ENCODE measurements at regions not wholly inside any gene's neighbourhood (a gene's known extent, or its start where the extent isn't known, plus 50 kb on each side); places are given as distances from the start of the nearest gene placed in this dataset.

GRCh38 chrX:1925053-1925481, 310.2 kb downstream of the ASMT start:
- 4% methylated on average over 20 of the region's 20 CpGs for WGBS
- ATAC-seq, result no peak

GRCh38 chrX:1928805-1929204, 313.9 kb downstream of the ASMT start:
- Histone ChIP-seq H3K4me3 (ENCODE audit: low read length) (no peak overlapping the region), H3K27me3 (ENCODE audit: control insufficient read depth, insufficient read depth) (no peaks in the 10 kb centered on the region), H3K27ac (ENCODE audit: low read length) (no peak overlapping the region), H3K9me3 (ENCODE audit: control insufficient read depth, low read length) (no peaks in the 10 kb centered on the region), H3K4me1 (ENCODE audit: control insufficient read depth, insufficient read depth, low read length) (peaks cover 4% of the 10 kb centered on the region)
- DNase-seq (no peak), ATAC-seq (no peak)
- WGBS, result 88% methylated on average over 10 of the region's 10 CpGs
- intact Hi-C loops (cut with DNase I), result no loop called here

More at GRCh38 chrX:1925053-1925481, 310.2 kb downstream of the ASMT start:
- intact Hi-C loops (cut with DNase I), result no loop called here
- Histone ChIP-seq H3K27me3 (ENCODE audit: control insufficient read depth, insufficient read depth) (no peaks in the 10 kb centered on the region), H3K27ac (ENCODE audit: low read length) (no peak overlapping the region), H3K4me1 (ENCODE audit: control insufficient read depth, insufficient read depth, low read length) (peaks cover 4% of the 10 kb centered on the region), H3K4me3 (ENCODE audit: low read length) (no peak overlapping the region), H3K9me3 (ENCODE audit: control insufficient read depth, low read length) (no peaks in the 10 kb centered on the region)
- DNase-seq, result no peak

- Histone ChIP-seq H3K4me1 (ENCODE audit: control insufficient read depth, insufficient read depth, low read length) (no peaks in the 10 kb centered on the region), H3K27me3 (ENCODE audit: control insufficient read depth, insufficient read depth) (no peaks in the 10 kb centered on the region), H3K4me3 (ENCODE audit: low read length) (no peak overlapping the region), H3K27ac (ENCODE audit: low read length) (no peak overlapping the region), H3K9me3 (ENCODE audit: control insufficient read depth, low read length) (no peaks in the 10 kb centered on the region)
- peak in 1 of 2 donors; percentile 68 for ATAC-seq
- WGBS, result 30% methylated on average over 6 of the region's 6 CpGs
- intact Hi-C loops (cut with DNase I), result no loop called here
- no peak for DNase-seq
Observed at GRCh38 chrX:1932231-1932630, 317.4 kb downstream of the ASMT start.

- H3K4me3 ChIP-seq (ENCODE audit: low read length), result no peak overlapping the region
- H3K4me1 ChIP-seq (ENCODE audit: control insufficient read depth, insufficient read depth, low read length), result no peaks in the 10 kb centered on the region
- H3K27ac ChIP-seq (ENCODE audit: low read length), result no peak overlapping the region
- no peaks in the 10 kb centered on the region for H3K27me3 ChIP-seq (ENCODE audit: control insufficient read depth, insufficient read depth)
- DNase-seq, result no peak
- ATAC-seq, result no peak
- no peaks in the 10 kb centered on the region for H3K9me3 ChIP-seq (ENCODE audit: control insufficient read depth, low read length)
- intact Hi-C loops (cut with DNase I), result no loop called here
- WGBS, result 86% methylated on average over 9 of the region's 9 CpGs
Observed at GRCh38 chrX:1933964-1934363, 319.1 kb downstream of the ASMT start.

GRCh38 chrX:1935805-1936204, 320.9 kb downstream of the ASMT start:
- Histone ChIP-seq H3K27ac (ENCODE audit: low read length) (no peak overlapping the region), H3K4me1 (ENCODE audit: control insufficient read depth, insufficient read depth, low read length) (no peaks in the 10 kb centered on the region), H3K9me3 (ENCODE audit: control insufficient read depth, low read length) (no peaks in the 10 kb centered on the region), H3K27me3 (ENCODE audit: control insufficient read depth, insufficient read depth) (no peaks in the 10 kb centered on the region), H3K4me3 (ENCODE audit: low read length) (no peak overlapping the region)
- 55% methylated on average over 4 of the region's 4 CpGs for WGBS
- DNase-seq, result no peak
- intact Hi-C loops (cut with DNase I), result no loop called here
- ATAC-seq, result no peak

GRCh38 chrX:1938190-1938589, 323.3 kb downstream of the ASMT start:
- H3K4me3 ChIP-seq (ENCODE audit: low read length), result no peak overlapping the region
- ATAC-seq (no peak), DNase-seq (no peak)
- no peaks in the 10 kb centered on the region for H3K27me3 ChIP-seq (ENCODE audit: control insufficient read depth, insufficient read depth)
- H3K9me3 ChIP-seq (ENCODE audit: control insufficient read depth, low read length), result no peaks in the 10 kb centered on the region
- no peaks in the 10 kb centered on the region for H3K4me1 ChIP-seq (ENCODE audit: control insufficient read depth, insufficient read depth, low read length)
- 87% methylated on average over 6 of the region's 6 CpGs for WGBS
- H3K27ac ChIP-seq (ENCODE audit: low read length), result no peak overlapping the region
- intact Hi-C loops (cut with DNase I), result no loop called here

GRCh38 chrX:1941321-1941720, 326.5 kb downstream of the ASMT start:
- no peaks in the 10 kb centered on the region for H3K4me1 ChIP-seq (ENCODE audit: control insufficient read depth, insufficient read depth, low read length)
- ATAC-seq, result no peak

GRCh38 chrX:1945879-1946278, 331.0 kb downstream of the ASMT start:
- ATAC-seq (no peak), DNase-seq (no peak)
- intact Hi-C loops (cut with DNase I), result no loop called here
- no peaks in the 10 kb centered on the region for H3K27me3 ChIP-seq (ENCODE audit: control insufficient read depth, insufficient read depth)
- no peaks in the 10 kb centered on the region for H3K4me1 ChIP-seq (ENCODE audit: control insufficient read depth, insufficient read depth, low read length)
- no peaks in the 10 kb centered on the region for H3K9me3 ChIP-seq (ENCODE audit: control insufficient read depth, low read length)
- 97% methylated on average over 10 of the region's 10 CpGs for WGBS
- H3K27ac ChIP-seq (ENCODE audit: low read length), result no peak overlapping the region
- H3K4me3 ChIP-seq (ENCODE audit: low read length), result no peak overlapping the region

More at GRCh38 chrX:1941321-1941720, 326.5 kb downstream of the ASMT start:
- Histone ChIP-seq H3K27me3 (ENCODE audit: control insufficient read depth, insufficient read depth) (no peaks in the 10 kb centered on the region), H3K27ac (ENCODE audit: low read length) (no peak overlapping the region), H3K4me3 (ENCODE audit: low read length) (no peak overlapping the region), H3K9me3 (ENCODE audit: control insufficient read depth, low read length) (no peaks in the 10 kb centered on the region)
- intact Hi-C loops (cut with DNase I), result no loop called here
- no peak for DNase-seq
- 42% methylated on average over 6 of the region's 6 CpGs for WGBS

GRCh38 chrX:1946974-1947373, 332.1 kb downstream of the ASMT start:
- Histone ChIP-seq H3K27me3 (ENCODE audit: control insufficient read depth, insufficient read depth) (no peaks in the 10 kb centered on the region), H3K9me3 (ENCODE audit: control insufficient read depth, low read length) (no peaks in the 10 kb centered on the region), H3K4me1 (ENCODE audit: control insufficient read depth, insufficient read depth, low read length) (no peaks in the 10 kb centered on the region), H3K4me3 (ENCODE audit: low read length) (no peak overlapping the region), H3K27ac (ENCODE audit: low read length) (no peak overlapping the region)
- no peak for DNase-seq
- ATAC-seq, result no peak
- intact Hi-C loops (cut with DNase I), result no loop called here
- WGBS, result 91% methylated on average over 9 of the region's 9 CpGs
